ENCODE measurements at regions not wholly inside any gene's neighbourhood (a gene's known extent, or its start where the extent isn't known, plus 50 kb on each side); places are given as distances from the start of the nearest gene placed in this dataset.

DNA sequence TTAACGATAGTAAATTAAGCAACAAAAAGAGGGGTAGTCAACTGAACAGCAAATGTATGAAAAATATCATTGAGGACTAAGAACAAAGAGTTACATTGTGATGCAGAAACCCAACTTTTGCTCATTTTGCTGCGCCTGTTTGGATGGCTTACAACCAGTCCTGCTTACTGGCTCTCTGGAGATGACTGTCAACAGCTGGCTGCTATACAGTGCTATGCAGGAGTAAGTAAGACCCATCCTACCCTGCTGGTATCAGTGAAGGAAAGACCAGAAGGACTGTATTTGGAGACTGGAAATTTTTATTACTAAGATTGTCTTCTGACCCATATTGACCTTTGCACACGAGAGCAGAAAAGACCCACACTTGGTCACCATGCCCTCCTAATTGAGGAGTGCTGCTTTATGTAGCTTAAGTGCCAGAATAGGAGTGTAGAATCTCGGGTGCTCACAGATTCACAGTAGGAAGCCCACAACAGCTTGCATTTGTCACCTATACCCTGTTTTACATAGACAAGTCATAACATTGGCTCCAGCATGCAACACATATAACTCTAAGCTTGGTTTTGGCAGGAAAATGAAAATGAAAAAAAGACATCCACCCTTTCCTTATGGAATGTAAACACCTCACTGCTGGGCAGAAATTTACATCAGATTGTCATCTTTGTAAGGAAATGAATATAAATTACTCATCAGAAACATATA, 1915.0 kb upstream of the CELF4 start:
- Histone ChIP-seq H3K9me3 (ENCODE audit: control insufficient read depth, insufficient read depth, low read length) (no peaks in the 10 kb centered on the region), H3K4me2 (ENCODE audit: low read length) (no peak overlapping the region), H3K9me2 (replicated peaks; ENCODE audit: control insufficient read depth, low read length) (no peaks in the 10 kb centered on the region), H3F3A (ENCODE audit: control insufficient read depth, insufficient read depth) (no peaks in the 10 kb centered on the region), H3K27me3 (ENCODE audit: control insufficient read depth, low read length) (no peaks in the 10 kb centered on the region), H3K79me2 (ENCODE audit: control insufficient read depth, low read length) (no peaks in the 10 kb centered on the region), H3K27ac (ENCODE audit: low read depth, low read length) (no peak overlapping the region), H3K36me3 (ENCODE audit: control insufficient read depth, low read length) (no peaks in the 10 kb centered on the region), H4K20me1 (ENCODE audit: control insufficient read depth, insufficient read depth, low read depth, low read length) (no peaks in the 10 kb centered on the region), H3K4me1 (ENCODE audit: control insufficient read depth, low read length) (no peaks in the 10 kb centered on the region), H3K4me3 (ENCODE audit: low read length) (no peak overlapping the region)
- TF ChIP-seq, protein P1, sequence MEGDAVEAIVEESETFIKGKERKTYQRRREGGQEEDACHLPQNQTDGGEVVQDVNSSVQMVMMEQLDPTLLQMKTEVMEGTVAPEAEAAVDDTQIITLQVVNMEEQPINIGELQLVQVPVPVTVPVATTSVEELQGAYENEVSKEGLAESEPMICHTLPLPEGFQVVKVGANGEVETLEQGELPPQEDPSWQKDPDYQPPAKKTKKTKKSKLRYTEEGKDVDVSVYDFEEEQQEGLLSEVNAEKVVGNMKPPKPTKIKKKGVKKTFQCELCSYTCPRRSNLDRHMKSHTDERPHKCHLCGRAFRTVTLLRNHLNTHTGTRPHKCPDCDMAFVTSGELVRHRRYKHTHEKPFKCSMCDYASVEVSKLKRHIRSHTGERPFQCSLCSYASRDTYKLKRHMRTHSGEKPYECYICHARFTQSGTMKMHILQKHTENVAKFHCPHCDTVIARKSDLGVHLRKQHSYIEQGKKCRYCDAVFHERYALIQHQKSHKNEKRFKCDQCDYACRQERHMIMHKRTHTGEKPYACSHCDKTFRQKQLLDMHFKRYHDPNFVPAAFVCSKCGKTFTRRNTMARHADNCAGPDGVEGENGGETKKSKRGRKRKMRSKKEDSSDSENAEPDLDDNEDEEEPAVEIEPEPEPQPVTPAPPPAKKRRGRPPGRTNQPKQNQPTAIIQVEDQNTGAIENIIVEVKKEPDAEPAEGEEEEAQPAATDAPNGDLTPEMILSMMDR (IDR thresholded peaks at IDR 0.05; ENCODE audit: low read depth, low read length, poor library complexity, severe bottlenecking): no peak
- TF ChIP-seq EZH2phosphoT487 (IDR thresholded peaks at IDR 0.05; ENCODE audit: borderline replicate concordance, low read length): no peak

DNA sequence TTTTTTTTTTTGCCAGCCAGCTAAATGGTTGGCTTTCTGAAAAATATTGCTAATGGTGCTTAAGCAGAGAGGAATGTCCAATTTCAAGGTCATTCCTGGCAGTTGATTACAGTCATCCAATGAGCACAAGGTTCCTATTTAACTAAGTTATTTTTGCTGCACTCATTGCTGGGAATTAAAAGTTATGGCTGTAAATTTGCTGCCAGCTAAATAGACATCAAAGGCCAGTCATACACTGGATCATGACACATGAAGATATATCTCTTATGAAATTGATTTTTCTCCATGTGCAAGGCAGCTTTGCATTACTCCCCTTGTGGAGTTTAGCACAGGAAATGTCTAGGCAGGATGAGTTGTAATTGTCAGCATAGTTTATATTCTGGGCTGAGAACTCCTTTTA, 1898.4 kb upstream of the CELF4 start:
- Histone ChIP-seq H3K79me2 (ENCODE audit: control insufficient read depth, low read length) (no peaks in the 10 kb centered on the region), H3K27ac (ENCODE audit: low read depth, low read length) (no peak overlapping the region), H3K36me3 (ENCODE audit: control insufficient read depth, low read length) (no peaks in the 10 kb centered on the region), H4K20me1 (ENCODE audit: control insufficient read depth, insufficient read depth, low read depth, low read length) (no peaks in the 10 kb centered on the region), H3K4me3 (ENCODE audit: low read length) (no peak overlapping the region), H3K27me3 (ENCODE audit: control insufficient read depth, low read length) (no peaks in the 10 kb centered on the region), H3K9me3 (ENCODE audit: control insufficient read depth, insufficient read depth, low read length) (no peaks in the 10 kb centered on the region), H3K4me1 (ENCODE audit: control insufficient read depth, low read length) (no peaks in the 10 kb centered on the region), H3K4me2 (ENCODE audit: low read length) (no peak overlapping the region), H3F3A (ENCODE audit: control insufficient read depth, insufficient read depth) (no peaks in the 10 kb centered on the region), H3K9me2 (replicated peaks; ENCODE audit: control insufficient read depth, low read length) (no peaks in the 10 kb centered on the region)
- no peak for TF ChIP-seq EZH2phosphoT487 (IDR thresholded peaks at IDR 0.05; ENCODE audit: borderline replicate concordance, low read length)
- TF ChIP-seq, protein P1 (IDR thresholded peaks at IDR 0.05; ENCODE audit: low read depth, low read length, poor library complexity, severe bottlenecking): no peak

DNA sequence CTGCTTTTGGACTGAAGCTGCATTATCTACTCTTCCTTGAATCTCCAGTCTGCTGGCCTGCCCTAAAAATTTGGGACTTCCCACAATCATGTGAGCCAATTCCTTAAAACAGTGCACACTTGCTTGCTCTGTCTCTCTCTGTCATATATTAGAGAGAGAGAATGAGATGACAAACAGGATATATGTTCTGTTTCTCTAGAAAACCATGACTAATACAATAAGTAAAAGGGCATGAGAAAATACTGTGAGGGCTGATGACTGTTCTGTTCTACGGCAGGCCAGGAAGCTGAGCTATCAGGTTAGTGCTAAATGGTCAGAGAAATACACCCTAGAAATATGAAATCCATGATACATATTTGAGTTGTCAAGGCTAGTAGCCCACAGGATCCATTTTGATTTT, 1896.8 kb upstream of the CELF4 start:
- no peak overlapping the region for H3K4me3 ChIP-seq (ENCODE audit: low read length)
- no peaks in the 10 kb centered on the region for H3F3A ChIP-seq (ENCODE audit: control insufficient read depth, insufficient read depth)
- H3K27me3 ChIP-seq (ENCODE audit: control insufficient read depth, low read length): no peaks in the 10 kb centered on the region
- H4K20me1 ChIP-seq (ENCODE audit: control insufficient read depth, insufficient read depth, low read depth, low read length): no peaks in the 10 kb centered on the region
- no peak overlapping the region for H3K4me2 ChIP-seq (ENCODE audit: low read length)
- no peaks in the 10 kb centered on the region for H3K9me3 ChIP-seq (ENCODE audit: control insufficient read depth, insufficient read depth, low read length)
- TF ChIP-seq, protein P1 (IDR thresholded peaks at IDR 0.05; ENCODE audit: low read depth, low read length, poor library complexity, severe bottlenecking): no peak
- no peak for TF ChIP-seq EZH2phosphoT487 (IDR thresholded peaks at IDR 0.05; ENCODE audit: borderline replicate concordance, low read length)
- no peak overlapping the region for H3K27ac ChIP-seq (ENCODE audit: low read depth, low read length)
- H3K79me2 ChIP-seq (ENCODE audit: control insufficient read depth, low read length): no peaks in the 10 kb centered on the region
- H3K4me1 ChIP-seq (ENCODE audit: control insufficient read depth, low read length): no peaks in the 10 kb centered on the region
- H3K36me3 ChIP-seq (ENCODE audit: control insufficient read depth, low read length): no peaks in the 10 kb centered on the region
- no peaks in the 10 kb centered on the region for H3K9me2 ChIP-seq (replicated peaks; ENCODE audit: control insufficient read depth, low read length)

Data from DOHH2 (cell line).